GM23338 (cell line): ENCODE measurements at regions not wholly inside any gene's neighbourhood (a gene's known extent, or its start where the extent isn't known, plus 50 kb on each side); places are given as distances from the start of the nearest gene placed in this dataset.

Source experiments
- ATAC-seq: fragments of 200-7000 bp; cut with Tn5 transposase; 3 replicates; pipeline ENCODE4 v1.9.1; 2020
- DNase-seq: peaks from one replicate; pipeline ENCODE4 v3.0.0-alpha.2; 2015; ENCODE audit warnings: low spot score
- H2AFZ ChIP-seq: fragments of 200-600 bp; sonication (generic); 2 replicates; pipeline ENCODE4 v1.8.0; 2016; ENCODE audit warnings: antibody characterized with exemption, mild to moderate bottlenecking, moderate library complexity
- H3F3A ChIP-seq: fragments of 200-600 bp; sonication (generic); replicated peaks from 2 replicates; pipeline ENCODE4 v1.8.0; 2017; ENCODE audit warnings: antibody characterized with exemption, mixed run types, low read depth
- H3K27ac ChIP-seq: fragments of 200-600 bp; sonication (generic); 2 replicates; pipeline ENCODE4 v1.6.1; 2016; ENCODE audit warnings: low read depth
- H3K27me3 ChIP-seq: fragments of 200-600 bp; sonication (generic); 2 replicates; pipeline ENCODE4 v1.8.0; 2016; ENCODE audit warnings: mild to moderate bottlenecking, mixed run types, moderate library complexity; ENCODE audit not compliant: insufficient read depth
- H3K36me3 ChIP-seq: fragments of 200-600 bp; sonication (generic); 2 replicates; pipeline ENCODE4 v1.8.0; 2016; ENCODE audit warnings: mild to moderate bottlenecking; ENCODE audit not compliant: insufficient read depth
- H3K4me1 ChIP-seq: fragments of 200-600 bp; sonication (generic); 2 replicates; pipeline ENCODE4 v1.8.0; 2016; ENCODE audit warnings: mild to moderate bottlenecking, moderate library complexity; ENCODE audit not compliant: insufficient read depth
- H3K4me2 ChIP-seq: fragments of 200-600 bp; sonication (generic); 2 replicates; pipeline ENCODE4 v1.7.1; 2017; ENCODE audit warnings: mixed run types
- H3K4me3 ChIP-seq: fragments of 200-600 bp; sonication (generic); 2 replicates; pipeline ENCODE4 v1.6.1; 2016; ENCODE audit warnings: mixed run types
- H3K79me2 ChIP-seq: fragments of 200-600 bp; sonication (generic); replicated peaks from 2 replicates; pipeline ENCODE4 v1.8.0; 2017; ENCODE audit warnings: mild to moderate bottlenecking; ENCODE audit not compliant: insufficient read depth
- H3K9me2 ChIP-seq: fragments of 200-600 bp; sonication (generic); 2 replicates; pipeline ENCODE4 v1.8.0; 2017; ENCODE audit not compliant: insufficient read depth
- H4K20me1 ChIP-seq: fragments of 200-600 bp; sonication (generic); replicated peaks from 2 replicates; pipeline ENCODE4 v1.8.0; 2017; ENCODE audit warnings: mild to moderate bottlenecking; ENCODE audit not compliant: insufficient read depth
- H3K27ac Mint-ChIP-seq: 2 replicates; pipeline ENCODE4 v1.8.0; 2020; ENCODE audit warnings: inconsistent platforms, mild to moderate bottlenecking, moderate library complexity, mixed read lengths
- H3K27me3 Mint-ChIP-seq: 3 replicates; pipeline ENCODE4 v1.8.0; 2022; ENCODE audit warnings: low read depth, mild to moderate bottlenecking, moderate library complexity, mixed read lengths, inconsistent platforms; ENCODE audit not compliant: insufficient read depth, poor library complexity
- H3K36me3 Mint-ChIP-seq: 3 replicates; pipeline ENCODE4 v1.8.0; 2021; ENCODE audit warnings: low read depth, mild to moderate bottlenecking, inconsistent platforms, moderate library complexity, mixed read lengths
- H3K4me1 Mint-ChIP-seq: 3 replicates; pipeline ENCODE4 v1.8.0; 2020; ENCODE audit warnings: mild to moderate bottlenecking, inconsistent platforms, mixed read lengths
- H3K4me3 Mint-ChIP-seq: 3 replicates; pipeline ENCODE4 v1.8.0; 2021; ENCODE audit warnings: moderate library complexity, mild to moderate bottlenecking, inconsistent platforms, mixed read lengths
- H3K9me3 Mint-ChIP-seq: 3 replicates; pipeline ENCODE4 v1.8.0; 2020; ENCODE audit warnings: moderate library complexity, mild to moderate bottlenecking, inconsistent platforms, mixed read lengths
- CREB1 ChIP-seq: fragments of 250-450 bp; sonication (Bioruptor Pico); IDR thresholded peaks from 2 replicates; pipeline ENCODE4 v1.5.0; 2020; ENCODE audit warnings: low read depth, mild to moderate bottlenecking, moderate library complexity
- EZH2 ChIP-seq: fragments of 200-600 bp; sonication (generic); IDR thresholded peaks from one replicate; pipeline ENCODE4 v1.8.0; 2017; ENCODE audit warnings: antibody characterized with exemption, mild to moderate bottlenecking, low read depth; ENCODE audit not compliant: unreplicated experiment
- EZH2phosphoT487 ChIP-seq: fragments of 200-600 bp; sonication (generic); IDR thresholded peaks from one replicate; pipeline ENCODE4 v1.8.1; 2018; ENCODE audit warnings: antibody characterized with exemption; ENCODE audit not compliant: unreplicated experiment
- JUNB ChIP-seq: IDR thresholded peaks from one replicate; pipeline ENCODE4 v1.6.1; 2016; ENCODE audit warnings: antibody characterized with exemption; ENCODE audit not compliant: unreplicated experiment
- NANOG ChIP-seq: IDR thresholded peaks from 2 replicates; pipeline ENCODE4 v1.6.1; 2016; ENCODE audit warnings: antibody characterized with exemption, borderline replicate concordance
- POLR2AphosphoS5 ChIP-seq: IDR thresholded peaks from 2 replicates; pipeline ENCODE4 v1.6.1; 2016; ENCODE audit warnings: antibody characterized with exemption, low read depth
- STAT1 ChIP-seq: IDR thresholded peaks from one replicate; pipeline ENCODE4 v1.6.1; 2016; ENCODE audit warnings: antibody characterized with exemption; ENCODE audit not compliant: unreplicated experiment
- ZNF114 ChIP-seq: fragments of 250-450 bp; sonication (Bioruptor Pico); IDR thresholded peaks from 2 replicates; pipeline ENCODE4 v1.5.0; 2020; ENCODE audit warnings: mild to moderate bottlenecking, moderate library complexity
- ZNF331 ChIP-seq: fragments of 250-450 bp; sonication (Bioruptor Pico); IDR thresholded peaks from 2 replicates; pipeline ENCODE4 v1.5.0; 2020; ENCODE audit warnings: low read depth, mild to moderate bottlenecking, moderate library complexity
- TF ChIP-seq, protein P1 (sequence below): IDR thresholded peaks from one replicate; pipeline ENCODE4 v1.6.1; 2018; ENCODE audit warnings: antibody characterized with exemption; ENCODE audit not compliant: unreplicated experiment
- TF ChIP-seq, protein P2 (sequence below): fragments of 250-450 bp; sonication (Bioruptor Pico); IDR thresholded peaks from 2 replicates; pipeline ENCODE4 v1.5.0; 2020; ENCODE audit warnings: mild to moderate bottlenecking, moderate library complexity
- TF ChIP-seq, protein P3 (sequence below), 2 experiments: fragments of 200-600 bp in 1 of 2; sonication (generic) in 1 of 2; conservative IDR thresholded peaks; 2 replicates each; pipeline versions ENCODE4 v1.5.1 to v1.6.1; 2016 to 2017; ENCODE audit warnings: antibody characterized with exemption in 2 of 2, low read depth in 2 of 2, mild to moderate bottlenecking in 2 of 2, moderate library complexity in 1 of 2
- TF ChIP-seq, protein P4 (sequence below): IDR thresholded peaks from 2 replicates; pipeline ENCODE4 v1.6.1; 2016; ENCODE audit warnings: antibody characterized with exemption

DNA sequence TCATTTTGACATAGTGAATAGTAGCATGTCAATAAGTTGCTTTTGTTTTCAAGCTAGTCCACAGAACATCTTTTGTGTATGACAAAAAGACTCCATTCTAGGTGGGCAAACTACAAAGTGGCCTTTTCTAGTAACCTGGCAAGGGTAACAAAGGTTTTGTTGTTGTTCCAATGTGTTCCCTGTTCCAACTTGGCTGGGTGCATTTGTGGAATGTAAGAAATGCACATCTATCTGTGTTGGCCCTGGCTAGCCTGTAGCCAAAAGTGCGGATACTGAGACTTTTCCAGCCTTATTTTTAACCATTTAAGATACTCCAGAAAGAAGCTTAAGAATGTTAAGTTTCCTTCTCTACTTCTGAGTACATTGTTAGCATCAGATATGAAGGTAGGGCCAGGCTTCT lies 118.7 kb upstream of the CHRDL1 start:
- Mint-ChIP-seq H3K36me3 (no peaks in the 10 kb centered on the region), H3K4me3 (no peak overlapping the region), H3K27me3 (no peaks in the 10 kb centered on the region)

More for the DNA sequence above, 118.7 kb upstream of the CHRDL1 start:
- Histone ChIP-seq H3K27ac (no peak overlapping the region), H3K36me3 (no peaks in the 10 kb centered on the region), H4K20me1 (no peaks in the 10 kb centered on the region), H3K4me1 (no peaks in the 10 kb centered on the region), H3K4me3 (no peak overlapping the region), H3K27me3 (no peaks in the 10 kb centered on the region), H3K9me2 (no peaks in the 10 kb centered on the region), H3K4me2 (no peak overlapping the region), H2AFZ (no peak overlapping the region), H3K79me2 (no peaks in the 10 kb centered on the region), H3F3A (no peaks in the 10 kb centered on the region)
- Mint-ChIP-seq H3K27ac (no peak overlapping the region), H3K4me1 (peaks cover 5% of the 10 kb centered on the region; the same call in 2 of the 3 replicates), H3K9me3 (no peaks in the 10 kb centered on the region)
- DNase-seq = no peak
- TF ChIP-seq, protein P1, sequence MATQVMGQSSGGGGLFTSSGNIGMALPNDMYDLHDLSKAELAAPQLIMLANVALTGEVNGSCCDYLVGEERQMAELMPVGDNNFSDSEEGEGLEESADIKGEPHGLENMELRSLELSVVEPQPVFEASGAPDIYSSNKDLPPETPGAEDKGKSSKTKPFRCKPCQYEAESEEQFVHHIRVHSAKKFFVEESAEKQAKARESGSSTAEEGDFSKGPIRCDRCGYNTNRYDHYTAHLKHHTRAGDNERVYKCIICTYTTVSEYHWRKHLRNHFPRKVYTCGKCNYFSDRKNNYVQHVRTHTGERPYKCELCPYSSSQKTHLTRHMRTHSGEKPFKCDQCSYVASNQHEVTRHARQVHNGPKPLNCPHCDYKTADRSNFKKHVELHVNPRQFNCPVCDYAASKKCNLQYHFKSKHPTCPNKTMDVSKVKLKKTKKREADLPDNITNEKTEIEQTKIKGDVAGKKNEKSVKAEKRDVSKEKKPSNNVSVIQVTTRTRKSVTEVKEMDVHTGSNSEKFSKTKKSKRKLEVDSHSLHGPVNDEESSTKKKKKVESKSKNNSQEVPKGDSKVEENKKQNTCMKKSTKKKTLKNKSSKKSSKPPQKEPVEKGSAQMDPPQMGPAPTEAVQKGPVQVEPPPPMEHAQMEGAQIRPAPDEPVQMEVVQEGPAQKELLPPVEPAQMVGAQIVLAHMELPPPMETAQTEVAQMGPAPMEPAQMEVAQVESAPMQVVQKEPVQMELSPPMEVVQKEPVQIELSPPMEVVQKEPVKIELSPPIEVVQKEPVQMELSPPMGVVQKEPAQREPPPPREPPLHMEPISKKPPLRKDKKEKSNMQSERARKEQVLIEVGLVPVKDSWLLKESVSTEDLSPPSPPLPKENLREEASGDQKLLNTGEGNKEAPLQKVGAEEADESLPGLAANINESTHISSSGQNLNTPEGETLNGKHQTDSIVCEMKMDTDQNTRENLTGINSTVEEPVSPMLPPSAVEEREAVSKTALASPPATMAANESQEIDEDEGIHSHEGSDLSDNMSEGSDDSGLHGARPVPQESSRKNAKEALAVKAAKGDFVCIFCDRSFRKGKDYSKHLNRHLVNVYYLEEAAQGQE = no peak
- TF ChIP-seq NANOG (no peak), JUNB (no peak), STAT1 (no peak), CREB1 (CRISPR knock-in tag) (no peak), ZNF114 (no peak), POLR2AphosphoS5 (no peak), EZH2 (no peak), EZH2phosphoT487 (no peak), ZNF331 (CRISPR knock-in tag) (no peak)
- TF ChIP-seq, protein P2, sequence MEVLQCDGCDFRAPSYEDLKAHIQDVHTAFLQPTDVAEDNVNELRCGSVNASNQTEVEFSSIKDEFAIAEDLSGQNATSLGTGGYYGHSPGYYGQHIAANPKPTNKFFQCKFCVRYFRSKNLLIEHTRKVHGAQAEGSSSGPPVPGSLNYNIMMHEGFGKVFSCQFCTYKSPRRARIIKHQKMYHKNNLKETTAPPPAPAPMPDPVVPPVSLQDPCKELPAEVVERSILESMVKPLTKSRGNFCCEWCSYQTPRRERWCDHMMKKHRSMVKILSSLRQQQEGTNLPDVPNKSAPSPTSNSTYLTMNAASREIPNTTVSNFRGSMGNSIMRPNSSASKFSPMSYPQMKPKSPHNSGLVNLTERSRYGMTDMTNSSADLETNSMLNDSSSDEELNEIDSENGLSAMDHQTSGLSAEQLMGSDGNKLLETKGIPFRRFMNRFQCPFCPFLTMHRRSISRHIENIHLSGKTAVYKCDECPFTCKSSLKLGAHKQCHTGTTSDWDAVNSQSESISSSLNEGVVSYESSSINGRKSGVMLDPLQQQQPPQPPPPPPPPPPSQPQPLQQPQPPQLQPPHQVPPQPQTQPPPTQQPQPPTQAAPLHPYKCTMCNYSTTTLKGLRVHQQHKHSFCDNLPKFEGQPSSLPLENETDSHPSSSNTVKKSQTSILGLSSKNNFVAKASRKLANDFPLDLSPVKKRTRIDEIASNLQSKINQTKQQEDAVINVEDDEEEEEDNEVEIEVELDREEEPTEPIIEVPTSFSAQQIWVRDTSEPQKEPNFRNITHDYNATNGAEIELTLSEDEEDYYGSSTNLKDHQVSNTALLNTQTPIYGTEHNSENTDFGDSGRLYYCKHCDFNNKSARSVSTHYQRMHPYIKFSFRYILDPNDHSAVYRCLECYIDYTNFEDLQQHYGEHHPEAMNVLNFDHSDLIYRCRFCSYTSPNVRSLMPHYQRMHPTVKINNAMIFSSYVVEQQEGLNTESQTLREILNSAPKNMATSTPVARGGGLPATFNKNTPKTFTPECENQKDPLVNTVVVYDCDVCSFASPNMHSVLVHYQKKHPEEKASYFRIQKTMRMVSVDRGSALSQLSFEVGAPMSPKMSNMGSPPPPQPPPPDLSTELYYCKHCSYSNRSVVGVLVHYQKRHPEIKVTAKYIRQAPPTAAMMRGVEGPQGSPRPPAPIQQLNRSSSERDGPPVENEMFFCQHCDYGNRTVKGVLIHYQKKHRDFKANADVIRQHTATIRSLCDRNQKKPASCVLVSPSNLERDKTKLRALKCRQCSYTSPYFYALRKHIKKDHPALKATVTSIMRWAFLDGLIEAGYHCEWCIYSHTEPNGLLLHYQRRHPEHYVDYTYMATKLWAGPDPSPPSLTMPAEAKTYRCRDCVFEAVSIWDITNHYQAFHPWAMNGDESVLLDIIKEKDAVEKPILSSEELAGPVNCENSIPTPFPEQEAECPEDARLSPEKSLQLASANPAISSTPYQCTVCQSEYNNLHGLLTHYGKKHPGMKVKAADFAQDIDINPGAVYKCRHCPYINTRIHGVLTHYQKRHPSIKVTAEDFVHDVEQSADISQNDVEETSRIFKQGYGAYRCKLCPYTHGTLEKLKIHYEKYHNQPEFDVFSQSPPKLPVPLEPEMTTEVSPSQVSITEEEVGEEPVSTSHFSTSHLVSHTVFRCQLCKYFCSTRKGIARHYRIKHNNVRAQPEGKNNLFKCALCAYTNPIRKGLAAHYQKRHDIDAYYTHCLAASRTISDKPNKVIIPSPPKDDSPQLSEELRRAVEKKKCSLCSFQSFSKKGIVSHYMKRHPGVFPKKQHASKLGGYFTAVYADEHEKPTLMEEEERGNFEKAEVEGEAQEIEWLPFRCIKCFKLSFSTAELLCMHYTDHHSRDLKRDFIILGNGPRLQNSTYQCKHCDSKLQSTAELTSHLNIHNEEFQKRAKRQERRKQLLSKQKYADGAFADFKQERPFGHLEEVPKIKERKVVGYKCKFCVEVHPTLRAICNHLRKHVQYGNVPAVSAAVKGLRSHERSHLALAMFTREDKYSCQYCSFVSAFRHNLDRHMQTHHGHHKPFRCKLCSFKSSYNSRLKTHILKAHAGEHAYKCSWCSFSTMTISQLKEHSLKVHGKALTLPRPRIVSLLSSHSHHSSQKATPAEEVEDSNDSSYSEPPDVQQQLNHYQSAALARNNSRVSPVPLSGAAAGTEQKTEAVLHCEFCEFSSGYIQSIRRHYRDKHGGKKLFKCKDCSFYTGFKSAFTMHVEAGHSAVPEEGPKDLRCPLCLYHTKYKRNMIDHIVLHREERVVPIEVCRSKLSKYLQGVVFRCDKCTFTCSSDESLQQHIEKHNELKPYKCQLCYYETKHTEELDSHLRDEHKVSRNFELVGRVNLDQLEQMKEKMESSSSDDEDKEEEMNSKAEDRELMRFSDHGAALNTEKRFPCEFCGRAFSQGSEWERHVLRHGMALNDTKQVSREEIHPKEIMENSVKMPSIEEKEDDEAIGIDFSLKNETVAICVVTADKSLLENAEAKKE (CRISPR knock-in tag) = no peak
- TF ChIP-seq, protein P3, sequence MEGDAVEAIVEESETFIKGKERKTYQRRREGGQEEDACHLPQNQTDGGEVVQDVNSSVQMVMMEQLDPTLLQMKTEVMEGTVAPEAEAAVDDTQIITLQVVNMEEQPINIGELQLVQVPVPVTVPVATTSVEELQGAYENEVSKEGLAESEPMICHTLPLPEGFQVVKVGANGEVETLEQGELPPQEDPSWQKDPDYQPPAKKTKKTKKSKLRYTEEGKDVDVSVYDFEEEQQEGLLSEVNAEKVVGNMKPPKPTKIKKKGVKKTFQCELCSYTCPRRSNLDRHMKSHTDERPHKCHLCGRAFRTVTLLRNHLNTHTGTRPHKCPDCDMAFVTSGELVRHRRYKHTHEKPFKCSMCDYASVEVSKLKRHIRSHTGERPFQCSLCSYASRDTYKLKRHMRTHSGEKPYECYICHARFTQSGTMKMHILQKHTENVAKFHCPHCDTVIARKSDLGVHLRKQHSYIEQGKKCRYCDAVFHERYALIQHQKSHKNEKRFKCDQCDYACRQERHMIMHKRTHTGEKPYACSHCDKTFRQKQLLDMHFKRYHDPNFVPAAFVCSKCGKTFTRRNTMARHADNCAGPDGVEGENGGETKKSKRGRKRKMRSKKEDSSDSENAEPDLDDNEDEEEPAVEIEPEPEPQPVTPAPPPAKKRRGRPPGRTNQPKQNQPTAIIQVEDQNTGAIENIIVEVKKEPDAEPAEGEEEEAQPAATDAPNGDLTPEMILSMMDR (conservative IDR thresholded peaks at IDR 0.05; ENCODE audit: low read depth in 2 of 2) = no peak
- TF ChIP-seq, protein P4, sequence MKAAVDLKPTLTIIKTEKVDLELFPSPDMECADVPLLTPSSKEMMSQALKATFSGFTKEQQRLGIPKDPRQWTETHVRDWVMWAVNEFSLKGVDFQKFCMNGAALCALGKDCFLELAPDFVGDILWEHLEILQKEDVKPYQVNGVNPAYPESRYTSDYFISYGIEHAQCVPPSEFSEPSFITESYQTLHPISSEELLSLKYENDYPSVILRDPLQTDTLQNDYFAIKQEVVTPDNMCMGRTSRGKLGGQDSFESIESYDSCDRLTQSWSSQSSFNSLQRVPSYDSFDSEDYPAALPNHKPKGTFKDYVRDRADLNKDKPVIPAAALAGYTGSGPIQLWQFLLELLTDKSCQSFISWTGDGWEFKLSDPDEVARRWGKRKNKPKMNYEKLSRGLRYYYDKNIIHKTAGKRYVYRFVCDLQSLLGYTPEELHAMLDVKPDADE = no peak
- ATAC-seq = no peak
